K562 (cell line): ENCODE measurements at regions not wholly inside any gene's neighbourhood (a gene's known extent, or its start where the extent isn't known, plus 50 kb on each side); places are given as distances from the start of the nearest gene placed in this dataset.
A peak's percentile ranks its signal among the peaks of the same experiment; 100 is the strongest.

ENCODE experiments used
- ATAC-seq: fragments of 200-7000 bp; cut with Tn5 transposase; 3 replicates; pipeline ENCODE4 v1.9.1; 2020; ENCODE audit warnings: moderate library complexity
- BruUV-seq: library from RNA; stranded (reverse); fragments of 400-500 nt; replicated peaks from 2 replicates; lab custom pipeline; 2021; lab: Mats Ljungman, UMichigan
- CTCF ChIA-PET: fragments of 300-600 bp; formaldehyde crosslinking; extraction: SDS; loops from one replicate; lab custom pipeline; 2021; ENCODE audit warnings: low intra/inter-chr PET ratio; lab: Yijun Ruan, JAX
- POLR2A ChIA-PET: fragments of 300-600, 350-650 bp; sonication (Branson Sonifier 250); formaldehyde crosslinking; extraction: SDS; loops from one replicate; lab custom pipeline; 2021; ENCODE audit warnings: antibody characterized with exemption, inconsistent platforms; lab: Yijun Ruan, JAX
- DNase-seq, 4 experiments: peaks; one replicate each; pipeline versions ENCODE4 v3.0.0 to v3.0.0-alpha.2; 2011 to 2018; ENCODE audit warnings: low spot score in 3 of 4, mixed read lengths in 3 of 4; ENCODE audit errors: extremely low read depth in 1 of 4
- FAIRE-seq: peaks from 2 replicates; lab custom pipeline; 2011; peaks lifted over from hg19 to GRCh38; lab: Jason Lieb, UNC
- H2AFZ ChIP-seq: 2 replicates; pipeline ENCODE4 v1.6.0; 2011; ENCODE audit warnings: low read depth, low read length, control low read depth, inconsistent platforms
- H3K27ac ChIP-seq: fragments of 200-600 bp; 3 replicates; pipeline ENCODE4 v1.8.0; 2011; ENCODE audit warnings: low read depth, mild to moderate bottlenecking, control low read depth, inconsistent platforms, low read length, moderate library complexity, mixed read lengths; ENCODE audit errors: extremely low read depth
- H3K27me3 ChIP-seq, 2 experiments: fragments of 300-600 bp in 1 of 2; 2 replicates in 1 of 2; 3 replicates in 1 of 2; pipeline versions ENCODE4 v1.6.0 to v1.8.0; 2011; ENCODE audit warnings: inconsistent platforms in 2 of 2, low read length in 2 of 2, mild to moderate bottlenecking in 1 of 2, mixed read lengths in 1 of 2, moderate library complexity in 1 of 2; ENCODE audit not compliant: control insufficient read depth in 2 of 2, insufficient read depth in 2 of 2
- H3K36me3 ChIP-seq: fragments of 300-600 bp; 3 replicates; pipeline ENCODE4 v1.8.0; 2011; ENCODE audit warnings: mild to moderate bottlenecking, low read length, inconsistent platforms; ENCODE audit not compliant: control insufficient read depth, insufficient read depth
- H3K4me1 ChIP-seq, 2 experiments: fragments of 200-600 bp in 1 of 2; replicated peaks in 1 of 2; 2 replicates in 1 of 2; 3 replicates in 1 of 2; pipeline versions ENCODE4 v1.5.1 to v1.8.0; 2011; ENCODE audit warnings: inconsistent platforms in 2 of 2, low read length in 2 of 2, mild to moderate bottlenecking in 1 of 2, mixed read lengths in 1 of 2, moderate library complexity in 1 of 2; ENCODE audit not compliant: control insufficient read depth in 2 of 2, insufficient read depth in 2 of 2
- H3K4me2 ChIP-seq: 2 replicates; pipeline ENCODE4 v1.6.1; 2011; ENCODE audit warnings: low read length, control low read depth, inconsistent platforms, mixed read lengths; ENCODE audit not compliant: insufficient read depth
- H3K4me3 ChIP-seq: fragments of 200-600 bp; sonication (generic), shearing (Covaris generic); 2 replicates; pipeline ENCODE4 v1.5.1; 2016; ENCODE audit warnings: control low read depth, inconsistent platforms
- H3K79me2 ChIP-seq: fragments of 200-600 bp; 3 replicates; pipeline ENCODE4 v1.8.0; 2011; ENCODE audit warnings: low read length, inconsistent platforms; ENCODE audit not compliant: control insufficient read depth, insufficient read depth
- H3K9ac ChIP-seq, 2 experiments: 2 replicates each; pipeline versions ENCODE4 v1.6.0 to v1.6.1; 2011; ENCODE audit warnings: low read depth in 2 of 2, low read length in 2 of 2, control low read depth in 1 of 2, inconsistent platforms in 1 of 2, mild to moderate bottlenecking in 1 of 2, mixed read lengths in 1 of 2; ENCODE audit not compliant: insufficient read depth in 1 of 2
- H3K9me1 ChIP-seq: one replicate; pipeline ENCODE4 v1.6.0; 2011; ENCODE audit warnings: inconsistent platforms, mild to moderate bottlenecking, low read length, moderate library complexity; ENCODE audit not compliant: control insufficient read depth, insufficient read depth
- H3K9me3 ChIP-seq: replicated peaks from 2 replicates; pipeline ENCODE4 v1.5.1; 2011; ENCODE audit warnings: low read depth, low read length, inconsistent platforms; ENCODE audit not compliant: control insufficient read depth, insufficient read depth
- H4K20me1 ChIP-seq: replicated peaks from 2 replicates; pipeline ENCODE4 v1.6.1; 2011; ENCODE audit warnings: low read length, inconsistent platforms, mixed read lengths; ENCODE audit not compliant: control insufficient read depth, insufficient read depth
- CAMTA2 ChIP-seq: fragments of 250-450 bp; sonication (Bioruptor Pico); conservative IDR thresholded peaks from 2 replicates; pipeline ENCODE4 v1.5.1; 2022
- ETV1 ChIP-seq: fragments of 450-650 bp; conservative IDR thresholded peaks from 2 replicates; pipeline ENCODE4 v1.6.1; 2016; ENCODE audit warnings: missing genetic modification characterization, control low read depth, low read depth, missing compliant biosample characterization
- HNRNPUL1 ChIP-seq: fragments of 200-400 bp; formaldehyde crosslinking; IDR thresholded peaks from 2 replicates; pipeline ENCODE4 v1.6.1; 2017; ENCODE audit warnings: low read length
- MAFG ChIP-seq: fragments of 450-650 bp; conservative IDR thresholded peaks from 2 replicates; pipeline ENCODE4 v1.6.1; 2016; ENCODE audit warnings: missing genetic modification characterization, missing compliant biosample characterization
- PRPF4 ChIP-seq: fragments of 200-400 bp; formaldehyde crosslinking; IDR thresholded peaks from one replicate; pipeline ENCODE4 v1.6.1; 2017; ENCODE audit warnings: low read length, low read depth, mild to moderate bottlenecking; ENCODE audit not compliant: insufficient read depth, poor library complexity, severe bottlenecking
- RAD21 ChIP-seq, 2 experiments: fragments of 250-450 bp in 1 of 2; fragments of 450-650 bp in 1 of 2; sonication (Bioruptor Pico) in 1 of 2; formaldehyde crosslinking in 1 of 2; IDR thresholded peaks in 1 of 2; conservative IDR thresholded peaks in 1 of 2; 2 replicates each; pipeline versions ENCODE4 v1.4.0 to v1.8.0; 2020 to 2022; ENCODE audit warnings: mild to moderate bottlenecking in 2 of 2, moderate library complexity in 1 of 2
- SMAD1 ChIP-seq: fragments of 150-350 bp; IDR thresholded peaks from 2 replicates; pipeline ENCODE4 v1.6.1; 2014; ENCODE audit warnings: low read length, low read depth; ENCODE audit not compliant: partially characterized antibody
- SMARCE1 ChIP-seq: fragments of 450-650 bp; IDR thresholded peaks from 2 replicates; pipeline ENCODE4 v1.7.1; 2016; ENCODE audit warnings: mild to moderate bottlenecking
- SUPT5H ChIP-seq: fragments of 450-650 bp; IDR thresholded peaks from 2 replicates; pipeline ENCODE4 v1.6.1; 2016
- ZBTB33 ChIP-seq: sonication (generic); formaldehyde crosslinking; IDR thresholded peaks from 2 replicates; pipeline ENCODE4 v1.8.1; 2023; ENCODE audit warnings: mild to moderate bottlenecking, missing genetic modification reagents
- ZNF436 ChIP-seq: fragments of 250-450, 450-650 bp; sonication (Bioruptor Pico); formaldehyde crosslinking; IDR thresholded peaks from 2 replicates; pipeline ENCODE4 v1.7.0; 2020; ENCODE audit warnings: mild to moderate bottlenecking
- ZSCAN29 ChIP-seq: fragments of 450-650 bp; IDR thresholded peaks from 2 replicates; pipeline ENCODE4 v1.6.1; 2017
- WGBS: fragments of 100-300 bp; shearing (Covaris generic); methylation state at CpG from one replicate; pipeline ENCODE4 v1.1.6; 2016; ENCODE audit warnings: low coverage, mixed read lengths; ENCODE audit not compliant: insufficient coverage; ENCODE audit errors: missing lambda C conversion rate; 5-methylcytosine and 5-hydroxymethylcytosine counted together
- in situ Hi-C: fragments of 300-500 bp; cut with MboI; formaldehyde crosslinking; loops from 4 replicates; pipeline ENCODE4 v1.15.0; 2018; ENCODE audit warnings: inconsistent platforms, mixed read lengths
- intact Hi-C: fragments of 100-400 bp; cut with micrococcal nuclease; formaldehyde crosslinking; loops from 2 replicates; pipeline ENCODE4 v1.14.2; 2022

- TF ChIP-seq ZBTB33 (CRISPR knock-in tag) (no peak), SUPT5H (no peak), ETV1 (tag) (no peak), PRPF4 (no peak), SMARCE1 (no peak), HNRNPUL1 (no peak), SMAD1 (no peak), ZSCAN29 (no peak), CAMTA2 (no peak)
- TF ChIP-seq, all 486 proteins: peak for 0
Measured at GRCh38 chr12:90166012-90166411, 457.4 kb upstream of the ATP2B1 start (continued).

- Histone ChIP-seq H3K4me2 (no peak overlapping the region), H3K9me3 (no peaks in the 10 kb centered on the region), H2AFZ (no peak overlapping the region), H3K27ac (no peak overlapping the region), H3K4me3 (no peak overlapping the region), H4K20me1 (no peaks in the 10 kb centered on the region), H3K9me1 (no peaks in the 10 kb centered on the region), H3K9ac (no peak overlapping the region), H3K27me3 (no peaks in the 10 kb centered on the region), H3K4me1 (no peaks in the 10 kb centered on the region), H3K79me2 (no peaks in the 10 kb centered on the region), H3K36me3 (no peaks in the 10 kb centered on the region)
- TF ChIP-seq ZNF436 (CRISPR knock-in tag) (no peak), MAFG (tag) (no peak), RAD21 (CRISPR knock-in tag; conservative IDR thresholded peaks at IDR 0.05 in 1 of 2, IDR thresholded peaks at IDR 0.05 in 1 of 2) (peak in 1 of 2 experiments; percentile 31; a peak in 1 of 4 replicates)
- ChIA-PET CTCF (no interaction called here), POLR2A (no interaction called here)
- WGBS, result 3% methylated on average over 3 of the region's 3 CpGs
- intact Hi-C loops (no loop called here), in situ Hi-C loops (no loop called here)
- ATAC-seq, result no peak
- BruUV-seq, result no TSS peak
- FAIRE-seq, result no peak
- no peak for DNase-seq
Measured at GRCh38 chr12:90163975-90164374, 455.3 kb upstream of the ATP2B1 start.
